Mesendoderm (in vitro differentiated cells): ENCODE measurements at regions not wholly inside any gene's neighbourhood (a gene's known extent, or its start where the extent isn't known, plus 50 kb on each side); places are given as distances from the start of the nearest gene placed in this dataset.
A peak's percentile ranks its signal among the peaks of the same experiment; 100 is the strongest.

ENCODE experiments used
- DNase-seq: peaks from one replicate; pipeline ENCODE4 v3.0.0; 2013
- H2AK5ac ChIP-seq: 2 replicates; pipeline ENCODE4 v1.6.1; 2013; ENCODE audit warnings: low read length, inconsistent platforms
- H2BK120ac ChIP-seq: 2 replicates; pipeline ENCODE4 v1.6.1; 2013; ENCODE audit warnings: low read depth, mild to moderate bottlenecking, low read length, moderate library complexity, mixed read lengths
- H2BK15ac ChIP-seq: replicated peaks from 2 replicates; pipeline ENCODE4 v1.6.1; 2013; ENCODE audit warnings: low read depth, mild to moderate bottlenecking, moderate library complexity
- H2BK5ac ChIP-seq: 2 replicates; pipeline ENCODE4 v1.6.1; 2013; ENCODE audit warnings: low read length, inconsistent platforms
- H3K18ac ChIP-seq: 2 replicates; pipeline ENCODE4 v1.6.1; 2013; ENCODE audit warnings: mild to moderate bottlenecking, low read length, mixed read lengths
- H3K23ac ChIP-seq: one replicate; pipeline ENCODE4 v1.6.1; 2013; ENCODE audit warnings: low read length
- H3K27ac ChIP-seq: 2 replicates; pipeline ENCODE4 v1.5.1; 2013; ENCODE audit warnings: low read depth, mild to moderate bottlenecking, inconsistent platforms, low read length, moderate library complexity
- H3K27me3 ChIP-seq: 2 replicates; pipeline ENCODE4 v1.6.1; 2013; ENCODE audit warnings: low read length, control low read depth, mild to moderate bottlenecking, inconsistent platforms; ENCODE audit not compliant: insufficient read depth, poor library complexity
- H3K36me3 ChIP-seq: 2 replicates; pipeline ENCODE4 v1.6.1; 2013; ENCODE audit warnings: low read length, inconsistent platforms; ENCODE audit not compliant: control insufficient read depth, insufficient read depth
- H3K4ac ChIP-seq: one replicate; pipeline ENCODE4 v1.6.1; 2013; ENCODE audit warnings: low read depth, mild to moderate bottlenecking, low read length, moderate library complexity
- H3K4me1 ChIP-seq: 2 replicates; pipeline ENCODE4 v1.6.1; 2013; ENCODE audit warnings: low read depth, low read length, inconsistent platforms; ENCODE audit not compliant: control insufficient read depth
- H3K4me2 ChIP-seq: 2 replicates; pipeline ENCODE4 v1.6.1; 2013; ENCODE audit warnings: low read length
- H3K4me3 ChIP-seq: 2 replicates; pipeline ENCODE4 v1.5.1; 2013; ENCODE audit warnings: mild to moderate bottlenecking, low read length
- H3K56ac ChIP-seq: one replicate; pipeline ENCODE4 v1.6.1; 2013; ENCODE audit warnings: low read length
- H3K79me1 ChIP-seq: 2 replicates; pipeline ENCODE4 v1.6.1; 2013; ENCODE audit warnings: low read length, inconsistent platforms
- H3K79me2 ChIP-seq: 2 replicates; pipeline ENCODE4 v1.6.1; 2013; ENCODE audit warnings: mild to moderate bottlenecking, low read length; ENCODE audit not compliant: control insufficient read depth, insufficient read depth
- H3K9ac ChIP-seq: 2 replicates; pipeline ENCODE4 v1.6.1; 2013; ENCODE audit warnings: low read length, inconsistent platforms
- H4K5ac ChIP-seq: one replicate; pipeline ENCODE4 v1.6.1; 2013; ENCODE audit warnings: low read length
- H4K8ac ChIP-seq: one replicate; pipeline ENCODE4 v1.6.1; 2013; ENCODE audit warnings: low read depth, mild to moderate bottlenecking, control low read depth, low read length, moderate library complexity
- WGBS: extraction: QIAGEN DNeasy Blood & Tissue Kit; methylation state at CpG from one replicate; pipeline ENCODE4 v1.1.7; 2013; ENCODE audit warnings: low lambda C conversion rate, missing lambda C conversion rate; ENCODE audit not compliant: insufficient coverage; ENCODE audit errors: extremely low coverage; 5-methylcytosine and 5-hydroxymethylcytosine counted together

DNA sequence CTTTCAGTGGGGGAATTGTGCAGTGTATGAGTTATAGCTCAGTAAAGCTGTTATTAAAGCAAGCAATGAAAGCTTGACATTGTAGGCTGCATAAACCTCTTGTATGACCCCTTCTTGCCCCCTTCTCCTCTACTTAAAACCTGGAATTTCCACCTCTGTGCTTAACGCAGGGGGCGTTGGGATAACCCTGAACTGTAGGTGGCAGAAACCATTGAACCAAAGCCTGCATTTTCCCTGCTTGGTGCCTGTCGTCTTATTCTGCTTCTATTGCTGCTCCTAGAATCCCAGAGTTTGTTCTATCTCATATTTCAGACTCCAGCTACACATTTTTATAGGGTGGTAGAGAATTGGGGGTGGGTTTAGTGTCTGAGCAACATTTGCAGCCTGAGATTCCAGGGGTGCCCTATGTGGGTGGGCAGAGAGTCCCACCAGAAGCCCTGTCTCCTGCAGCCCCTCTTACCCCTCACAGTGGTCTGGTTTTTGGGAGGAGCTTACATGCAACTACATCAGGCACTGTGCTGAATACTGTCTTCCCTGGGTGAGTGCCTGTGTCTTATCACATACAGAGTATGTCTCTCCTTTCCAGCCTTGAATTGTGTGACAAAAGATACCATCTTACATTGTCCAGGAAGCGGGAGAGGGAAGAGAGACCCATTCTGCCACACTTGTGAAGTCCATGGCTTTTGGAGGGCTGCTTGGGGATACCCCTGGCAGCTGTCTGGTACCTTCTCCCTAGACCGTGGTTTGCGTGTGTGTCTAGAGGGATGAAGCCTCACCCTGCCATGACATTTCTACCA, 407.7 kb upstream of the EEF2KMT start:
- no peak overlapping the region for H3K4me3 ChIP-seq
- no peak overlapping the region for H3K27ac ChIP-seq
- H3K9ac ChIP-seq = no peak overlapping the region
- H3K4me1 ChIP-seq = no peaks in the 10 kb centered on the region
- no peak overlapping the region for H2BK120ac ChIP-seq
- no peaks in the 10 kb centered on the region for H3K36me3 ChIP-seq
- H2AK5ac ChIP-seq = no peak overlapping the region
- H3K27me3 ChIP-seq = no peaks in the 10 kb centered on the region
- WGBS = no CpG with 5 or more reads among the region's 6 CpGs
- H3K4me2 ChIP-seq = no peak overlapping the region
- no peak overlapping the region for H3K23ac ChIP-seq
- no peak overlapping the region for H2BK5ac ChIP-seq
- no peak overlapping the region for H3K18ac ChIP-seq
- no peaks in the 10 kb centered on the region for H3K79me2 ChIP-seq
- H4K8ac ChIP-seq = no peak overlapping the region
- no peaks in the 10 kb centered on the region for H3K79me1 ChIP-seq
- H3K56ac ChIP-seq = no peak overlapping the region
- no peak overlapping the region for H4K5ac ChIP-seq
- no peak overlapping the region for H2BK15ac ChIP-seq
- no peak overlapping the region for H3K4ac ChIP-seq
- no peak for DNase-seq

DNA sequence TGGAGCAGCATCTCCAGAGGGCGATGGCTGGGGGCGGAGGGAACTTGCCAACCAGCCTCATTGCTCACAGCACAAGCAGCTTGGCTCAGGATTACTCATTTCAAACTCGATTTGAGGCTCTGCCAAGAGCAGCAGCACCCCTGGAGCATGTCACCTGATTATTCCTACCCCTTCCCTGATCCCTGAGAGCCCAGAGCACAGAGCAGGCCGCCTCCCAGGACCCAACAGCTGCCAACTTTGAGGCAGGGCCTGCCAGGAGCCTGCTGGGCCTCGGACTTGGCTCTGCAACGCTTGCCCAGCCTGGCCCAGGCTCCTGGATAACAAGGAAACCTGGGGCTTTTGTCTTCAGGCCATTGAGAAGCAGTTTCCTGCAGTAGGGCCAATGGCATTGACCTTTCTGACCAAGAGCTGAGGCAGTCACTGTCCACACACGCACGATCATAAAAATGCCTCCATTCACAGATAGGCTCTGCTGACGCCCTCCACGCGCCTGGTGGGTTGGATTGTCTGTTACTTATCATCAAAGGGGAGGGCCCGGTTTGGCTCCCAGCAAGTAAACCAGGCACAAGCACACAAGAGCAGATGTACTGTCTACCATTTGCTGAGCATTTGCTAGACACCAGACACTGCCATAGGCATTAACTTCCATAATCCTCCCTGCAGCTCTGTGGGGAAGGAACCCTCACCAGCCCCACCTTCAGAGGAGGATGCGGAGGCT, 406.6 kb upstream of the EEF2KMT start:
- H3K4me2 ChIP-seq = no peak overlapping the region
- no peak overlapping the region for H4K5ac ChIP-seq
- H2BK15ac ChIP-seq = no peak overlapping the region
- no peak overlapping the region for H3K18ac ChIP-seq
- no peak overlapping the region for H2BK5ac ChIP-seq
- no peaks in the 10 kb centered on the region for H3K79me2 ChIP-seq
- no peaks in the 10 kb centered on the region for H3K27me3 ChIP-seq
- H3K56ac ChIP-seq = peak overlapping the region; percentile 42
- no CpG with 5 or more reads among the region's 13 CpGs for WGBS
- H3K4me3 ChIP-seq = no peak overlapping the region
- H3K23ac ChIP-seq = no peak overlapping the region
- no peak overlapping the region for H3K4ac ChIP-seq
- peak overlapping the region; percentile 51 for H2AK5ac ChIP-seq
- no peak overlapping the region for H3K9ac ChIP-seq
- no peaks in the 10 kb centered on the region for H3K36me3 ChIP-seq
- H3K79me1 ChIP-seq = no peaks in the 10 kb centered on the region
- no peaks in the 10 kb centered on the region for H3K4me1 ChIP-seq
- no peak overlapping the region for H4K8ac ChIP-seq
- DNase-seq = peak; percentile 48
- H2BK120ac ChIP-seq = no peak overlapping the region
- H3K27ac ChIP-seq = no peak overlapping the region

DNA sequence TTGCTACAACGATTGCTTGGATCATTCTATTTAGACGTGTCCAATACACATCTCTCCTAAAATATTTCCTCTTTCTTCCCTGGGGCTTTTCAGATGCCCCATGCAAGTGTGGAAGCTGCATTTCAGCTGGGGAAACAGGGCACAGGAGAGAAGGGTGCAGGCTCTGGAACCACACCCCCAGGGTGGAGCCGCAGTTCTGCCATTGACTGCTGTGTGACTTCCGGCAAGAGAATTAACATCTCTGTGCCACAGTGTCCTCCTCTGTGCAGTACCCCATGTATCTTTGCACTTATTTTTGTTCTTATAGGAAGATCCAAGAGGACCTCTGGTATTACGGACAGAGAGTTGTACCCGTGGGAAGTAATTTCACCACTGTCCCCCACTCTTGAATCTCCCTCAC, 405.3 kb upstream of the EEF2KMT start:
- H3K36me3 ChIP-seq = no peaks in the 10 kb centered on the region
- no peak overlapping the region for H4K5ac ChIP-seq
- no peak overlapping the region for H3K4me3 ChIP-seq
- H2BK120ac ChIP-seq = no peak overlapping the region
- H3K56ac ChIP-seq = no peak overlapping the region
- H3K4me2 ChIP-seq = no peak overlapping the region
- H3K23ac ChIP-seq = no peak overlapping the region
- H3K18ac ChIP-seq = no peak overlapping the region
- H3K4ac ChIP-seq = no peak overlapping the region
- H2BK15ac ChIP-seq = no peak overlapping the region
- H3K27me3 ChIP-seq = no peaks in the 10 kb centered on the region
- H3K27ac ChIP-seq = no peak overlapping the region
- no peak overlapping the region for H4K8ac ChIP-seq
- H2BK5ac ChIP-seq = no peak overlapping the region
- no peaks in the 10 kb centered on the region for H3K4me1 ChIP-seq
- no peak overlapping the region for H3K9ac ChIP-seq
- no peaks in the 10 kb centered on the region for H3K79me2 ChIP-seq
- no peak overlapping the region for H2AK5ac ChIP-seq
- no peaks in the 10 kb centered on the region for H3K79me1 ChIP-seq
- no CpG with 5 or more reads among the region's 6 CpGs for WGBS
- DNase-seq = no peak

DNA sequence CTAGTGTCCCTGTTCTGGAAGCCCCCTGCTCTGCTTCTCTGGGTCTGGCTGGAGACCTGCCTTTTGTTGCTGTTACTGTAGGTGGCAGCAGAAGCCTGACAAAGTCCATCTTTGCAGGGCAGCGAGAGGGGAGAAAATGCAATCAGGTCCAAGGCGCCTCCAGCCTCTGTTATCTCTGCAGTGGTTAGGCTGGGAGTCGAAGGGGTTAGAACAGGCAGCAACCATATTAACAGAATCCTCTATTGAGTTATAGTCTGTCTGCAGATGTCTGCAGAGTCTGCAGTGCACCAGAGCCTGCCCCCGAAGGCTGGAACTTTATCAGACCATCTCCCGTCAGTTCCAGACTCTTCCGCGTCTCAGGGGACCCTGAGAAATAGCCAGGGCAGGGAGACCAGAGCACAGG, 404.9 kb upstream of the EEF2KMT start:
- no peak overlapping the region for H3K27ac ChIP-seq
- H3K4me2 ChIP-seq = no peak overlapping the region
- H3K18ac ChIP-seq = no peak overlapping the region
- no peak overlapping the region for H3K9ac ChIP-seq
- no peaks in the 10 kb centered on the region for H3K4me1 ChIP-seq
- DNase-seq = peak; percentile 87
- no peak overlapping the region for H3K56ac ChIP-seq
- H3K79me1 ChIP-seq = no peaks in the 10 kb centered on the region
- no peak overlapping the region for H3K4me3 ChIP-seq
- no peak overlapping the region for H3K23ac ChIP-seq
- no peak overlapping the region for H3K4ac ChIP-seq
- H2BK15ac ChIP-seq = no peak overlapping the region
- H2BK120ac ChIP-seq = no peak overlapping the region
- no peak overlapping the region for H2AK5ac ChIP-seq
- no peaks in the 10 kb centered on the region for H3K79me2 ChIP-seq
- H4K8ac ChIP-seq = no peak overlapping the region
- H2BK5ac ChIP-seq = no peak overlapping the region
- no CpG with 5 or more reads among the region's 7 CpGs for WGBS
- H3K36me3 ChIP-seq = no peaks in the 10 kb centered on the region
- no peaks in the 10 kb centered on the region for H3K27me3 ChIP-seq
- H4K5ac ChIP-seq = no peak overlapping the region

DNA sequence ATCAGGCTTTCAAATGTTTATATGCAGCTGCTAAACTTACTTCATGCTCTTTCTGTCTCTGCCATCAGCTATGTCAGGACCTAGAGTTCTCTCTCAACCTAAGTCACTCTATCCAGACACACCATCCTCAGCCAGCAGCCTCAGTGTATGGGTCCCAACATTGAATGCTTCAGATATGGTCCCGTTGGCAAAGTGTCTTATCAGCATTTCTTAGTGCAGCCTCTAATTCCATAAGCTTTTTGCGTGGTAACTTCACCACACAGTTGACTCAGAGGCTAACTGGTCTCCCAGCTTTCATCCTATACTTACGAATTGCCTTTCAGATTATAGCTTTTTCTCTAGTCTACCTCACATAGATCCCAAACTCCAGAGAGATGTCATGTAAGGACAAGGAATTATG, 402.9 kb upstream of the EEF2KMT start:
- Histone ChIP-seq H3K4ac (no peak overlapping the region), H3K4me1 (no peaks in the 10 kb centered on the region), H4K5ac (no peak overlapping the region), H3K4me3 (no peak overlapping the region), H2AK5ac (no peak overlapping the region), H3K27me3 (no peaks in the 10 kb centered on the region), H3K9ac (no peak overlapping the region), H3K4me2 (no peak overlapping the region), H2BK120ac (no peak overlapping the region), H2BK5ac (no peak overlapping the region), H3K79me2 (no peaks in the 10 kb centered on the region), H3K23ac (no peak overlapping the region), H3K18ac (no peak overlapping the region), H3K56ac (no peak overlapping the region), H3K79me1 (no peaks in the 10 kb centered on the region), H4K8ac (no peak overlapping the region), H3K36me3 (no peaks in the 10 kb centered on the region), H3K27ac (no peak overlapping the region), H2BK15ac (no peak overlapping the region)
- no peak for DNase-seq
- WGBS = no CpG with 5 or more reads among the region's 3 CpGs
